ENCODE measurements at regions not wholly inside any gene's neighbourhood (a gene's known extent, or its start where the extent isn't known, plus 50 kb on each side); places are given as distances from the start of the nearest gene placed in this dataset.
A peak's percentile ranks its signal among the peaks of the same experiment; 100 is the strongest.

- intact Hi-C loops (cut with DNase I): no loop called here
- H3K4me3 ChIP-seq (ENCODE audit: low read length in 2 of 2): no peak overlapping the region
- no peaks in the 10 kb centered on the region for H3K4me1 ChIP-seq (ENCODE audit: control insufficient read depth in 1 of 2, insufficient read depth in 2 of 2, low read length in 2 of 2)
- H3K9me3 ChIP-seq (ENCODE audit: control insufficient read depth, low read length): no peaks in the 10 kb centered on the region
- WGBS, 2 donors: 90% methylated on average over 8 of the region's 8 CpGs
- no peaks in the 10 kb centered on the region for H3K27me3 ChIP-seq (ENCODE audit: control insufficient read depth in 1 of 2, insufficient read depth in 2 of 2, low read length in 1 of 2)
- no peaks in the 10 kb centered on the region for H3K36me3 ChIP-seq (ENCODE audit: control insufficient read depth in 1 of 2, insufficient read depth in 2 of 2, low read length in 1 of 2)
- DNase-seq (no peak), ATAC-seq (ENCODE audit: low FRiP score) (no peak)
- H3K27ac ChIP-seq (ENCODE audit: low read depth in 1 of 2, low read length in 2 of 2): no peak overlapping the region
Observed at GRCh38 chr9:108193026-108193710, 662.6 kb downstream of the ACTL7B start.

- Histone ChIP-seq H3K9me3 (ENCODE audit: control insufficient read depth, low read length) (no peaks in the 10 kb centered on the region), H3K27me3 (ENCODE audit: control insufficient read depth in 1 of 2, insufficient read depth in 2 of 2, low read length in 1 of 2) (no peaks in the 10 kb centered on the region), H3K4me3 (ENCODE audit: low read length in 2 of 2) (no peak overlapping the region), H3K27ac (ENCODE audit: low read depth in 1 of 2, low read length in 2 of 2) (no peak overlapping the region), H3K36me3 (ENCODE audit: control insufficient read depth in 1 of 2, insufficient read depth in 2 of 2, low read length in 1 of 2) (no peaks in the 10 kb centered on the region), H3K4me1 (ENCODE audit: control insufficient read depth in 1 of 2, insufficient read depth in 2 of 2, low read length in 2 of 2) (no peaks in the 10 kb centered on the region)
- no peak for ATAC-seq (ENCODE audit: low FRiP score)
- intact Hi-C loops (cut with DNase I): no loop called here
- DNase-seq: no peak
- WGBS, 2 donors: 76 to 82% methylated on average over 4 of the region's 4 CpGs
Observed at GRCh38 chr9:108191065-108191464, 664.7 kb downstream of the ACTL7B start.

- Histone ChIP-seq H3K4me3 (ENCODE audit: low read length in 2 of 2) (no peak overlapping the region), H3K36me3 (ENCODE audit: control insufficient read depth in 1 of 2, insufficient read depth in 2 of 2, low read length in 1 of 2) (no peaks in the 10 kb centered on the region), H3K27ac (ENCODE audit: low read depth in 1 of 2, low read length in 2 of 2) (no peak overlapping the region), H3K9me3 (ENCODE audit: control insufficient read depth, low read length) (no peaks in the 10 kb centered on the region), H3K4me1 (ENCODE audit: control insufficient read depth in 1 of 2, insufficient read depth in 2 of 2, low read length in 2 of 2) (peaks cover 0 to 3% of the 10 kb centered on the region in 2 donors), H3K27me3 (ENCODE audit: control insufficient read depth in 1 of 2, insufficient read depth in 2 of 2, low read length in 1 of 2) (no peaks in the 10 kb centered on the region)
- DNase-seq (no peak), ATAC-seq (ENCODE audit: low FRiP score) (no peak)
- WGBS, 2 donors: 88 to 92% methylated on average over 2 of the region's 2 CpGs
- intact Hi-C loops (cut with DNase I): loop anchor here in 1 of 2 donors (5.0 to 10.0 kb wide), 2 partner anchors 702 to 766 kb away; partner anchors contain the start of gene KLF4
Observed at GRCh38 chr9:108188976-108189375, 666.8 kb downstream of the ACTL7B start.

GRCh38 chr9:108188482-108188881, 667.3 kb downstream of the ACTL7B start:
- DNase-seq (no peak), ATAC-seq (ENCODE audit: low FRiP score) (no peak)
- no peaks in the 10 kb centered on the region for H3K9me3 ChIP-seq (ENCODE audit: control insufficient read depth, low read length)
- H3K4me1 ChIP-seq (ENCODE audit: control insufficient read depth in 1 of 2, insufficient read depth in 2 of 2, low read length in 2 of 2): peaks cover 0 to 3% of the 10 kb centered on the region in 2 donors
- H3K36me3 ChIP-seq (ENCODE audit: control insufficient read depth in 1 of 2, insufficient read depth in 2 of 2, low read length in 1 of 2): no peaks in the 10 kb centered on the region
- 91 to 93% methylated on average over 2 of the region's 2 CpGs for WGBS, 2 donors
- H3K4me3 ChIP-seq (ENCODE audit: low read length in 2 of 2): no peak overlapping the region
- H3K27ac ChIP-seq (ENCODE audit: low read depth in 1 of 2, low read length in 2 of 2): no peak overlapping the region
- H3K27me3 ChIP-seq (ENCODE audit: control insufficient read depth in 1 of 2, insufficient read depth in 2 of 2, low read length in 1 of 2): no peaks in the 10 kb centered on the region
- intact Hi-C loops (cut with DNase I): loop anchor here in 1 of 2 donors (5.0 to 10.0 kb wide), 2 partner anchors 701 to 766 kb away; partner anchors contain the start of gene KLF4

GRCh38 chr9:108186642-108187395, 669.0 kb downstream of the ACTL7B start:
- H3K4me3 ChIP-seq (ENCODE audit: low read length in 2 of 2): no peak overlapping the region
- H3K27ac ChIP-seq (ENCODE audit: low read depth in 1 of 2, low read length in 2 of 2): no peak overlapping the region
- H3K4me1 ChIP-seq (ENCODE audit: control insufficient read depth in 1 of 2, insufficient read depth in 2 of 2, low read length in 2 of 2): peaks cover 0 to 3% of the 10 kb centered on the region in 2 donors
- H3K36me3 ChIP-seq (ENCODE audit: control insufficient read depth in 1 of 2, insufficient read depth in 2 of 2, low read length in 1 of 2): no peaks in the 10 kb centered on the region
- intact Hi-C loops (cut with DNase I): loop anchor here in 1 of 2 donors (5.0 to 10.0 kb wide), 2 partner anchors 700 to 768 kb away; partner anchors contain the start of gene KLF4
- 82 to 84% methylated on average over 3 of the region's 3 CpGs for WGBS, 2 donors
- DNase-seq: peak; percentile 71 to 77
- H3K27me3 ChIP-seq (ENCODE audit: control insufficient read depth in 1 of 2, insufficient read depth in 2 of 2, low read length in 1 of 2): no peaks in the 10 kb centered on the region
- peak; percentile 36 for ATAC-seq (ENCODE audit: low FRiP score)
- no peaks in the 10 kb centered on the region for H3K9me3 ChIP-seq (ENCODE audit: control insufficient read depth, low read length)

- Histone ChIP-seq H3K9me3 (ENCODE audit: control insufficient read depth, low read length) (no peaks in the 10 kb centered on the region), H3K27me3 (ENCODE audit: control insufficient read depth in 1 of 2, insufficient read depth in 2 of 2, low read length in 1 of 2) (no peaks in the 10 kb centered on the region), H3K27ac (ENCODE audit: low read depth in 1 of 2, low read length in 2 of 2) (no peak overlapping the region), H3K4me1 (ENCODE audit: control insufficient read depth in 1 of 2, insufficient read depth in 2 of 2, low read length in 2 of 2) (peaks cover 0 to 3% of the 10 kb centered on the region in 2 donors), H3K36me3 (ENCODE audit: control insufficient read depth in 1 of 2, insufficient read depth in 2 of 2, low read length in 1 of 2) (no peaks in the 10 kb centered on the region), H3K4me3 (ENCODE audit: low read length in 2 of 2) (no peak overlapping the region)
- ATAC-seq (ENCODE audit: low FRiP score) (no peak), DNase-seq (no peak)
- WGBS, 2 donors: 96% methylated on average over 5 of the region's 5 CpGs
- intact Hi-C loops (cut with DNase I): loop anchor here in 1 of 2 donors (5.0 to 10.0 kb wide), 2 partner anchors 698 to 769 kb away; partner anchors contain the start of gene KLF4
Observed at GRCh38 chr9:108185613-108186012, 670.2 kb downstream of the ACTL7B start.

GRCh38 chr9:108184941-108185340, 670.8 kb downstream of the ACTL7B start:
- H3K9me3 ChIP-seq (ENCODE audit: control insufficient read depth, low read length): no peaks in the 10 kb centered on the region
- no peaks in the 10 kb centered on the region for H3K27me3 ChIP-seq (ENCODE audit: control insufficient read depth in 1 of 2, insufficient read depth in 2 of 2, low read length in 1 of 2)
- H3K4me3 ChIP-seq (ENCODE audit: low read length in 2 of 2): no peak overlapping the region
- intact Hi-C loops (cut with DNase I): loop anchor here in 1 of 2 donors (5.0 to 10.0 kb wide), 2 partner anchors 698 to 770 kb away; partner anchors contain the start of gene KLF4
- peaks cover 0 to 3% of the 10 kb centered on the region in 2 donors for H3K4me1 ChIP-seq (ENCODE audit: control insufficient read depth in 1 of 2, insufficient read depth in 2 of 2, low read length in 2 of 2)
- peak in 1 of 2 donors; percentile 73 for DNase-seq
- 29 to 30% methylated on average over 3 of the region's 3 CpGs for WGBS, 2 donors
- peak overlapping the region in 1 of 2 donors; percentile 47 for H3K27ac ChIP-seq (ENCODE audit: low read depth in 1 of 2, low read length in 2 of 2)
- no peaks in the 10 kb centered on the region for H3K36me3 ChIP-seq (ENCODE audit: control insufficient read depth in 1 of 2, insufficient read depth in 2 of 2, low read length in 1 of 2)
- ATAC-seq (ENCODE audit: low FRiP score): peak; percentile 34

- 97 to 98% methylated on average over 3 of the region's 3 CpGs for WGBS, 2 donors
- intact Hi-C loops (cut with DNase I): loop anchor here in 1 of 2 donors (10.0 kb wide), 1 partner anchor 771 kb away; no protein-coding TSS in a partner anchor
- Histone ChIP-seq H3K4me1 (ENCODE audit: control insufficient read depth in 1 of 2, insufficient read depth in 2 of 2, low read length in 2 of 2) (peaks cover 0 to 3% of the 10 kb centered on the region in 2 donors), H3K27me3 (ENCODE audit: control insufficient read depth in 1 of 2, insufficient read depth in 2 of 2, low read length in 1 of 2) (no peaks in the 10 kb centered on the region), H3K27ac (ENCODE audit: low read depth in 1 of 2, low read length in 2 of 2) (no peak overlapping the region), H3K36me3 (ENCODE audit: control insufficient read depth in 1 of 2, insufficient read depth in 2 of 2, low read length in 1 of 2) (no peaks in the 10 kb centered on the region), H3K4me3 (ENCODE audit: low read length in 2 of 2) (no peak overlapping the region), H3K9me3 (ENCODE audit: control insufficient read depth, low read length) (no peaks in the 10 kb centered on the region)
- DNase-seq (no peak), ATAC-seq (ENCODE audit: low FRiP score) (no peak)
Observed at GRCh38 chr9:108184009-108184408, 671.8 kb downstream of the ACTL7B start.
